SK-N-SH treated with all-trans-retinoic acid at 6 μM for 48 hours (cell line): ENCODE measurements at regions not wholly inside any gene's neighbourhood (a gene's known extent, or its start where the extent isn't known, plus 50 kb on each side); places are given as distances from the start of the nearest gene placed in this dataset.

Experiments
- ATAC-seq: fragments of 200-7000 bp; cut with Tn5 transposase; 3 replicates; pipeline ENCODE4 v1.9.1; 2020; ENCODE audit warnings: mild to moderate bottlenecking, moderate library complexity
- ARNTL ChIP-seq: fragments of 450-650 bp; formaldehyde crosslinking; IDR thresholded peaks from 2 replicates; pipeline ENCODE4 v1.5.0; 2020; ENCODE audit warnings: low read depth, mild to moderate bottlenecking, moderate library complexity, borderline replicate concordance
- BACH2 ChIP-seq: fragments of 250-450 bp; sonication (Bioruptor Pico); IDR thresholded peaks from 2 replicates; pipeline ENCODE4 v1.9.0; 2021; ENCODE audit warnings: mild to moderate bottlenecking, borderline replicate concordance
- CREB5 ChIP-seq: fragments of 250-450 bp; sonication (Bioruptor Pico); IDR thresholded peaks from 2 replicates; pipeline ENCODE4 v1.5.1; 2020; ENCODE audit warnings: low read depth, mild to moderate bottlenecking, moderate library complexity
- CSDC2 ChIP-seq: fragments of 250-450 bp; sonication (Bioruptor Pico); IDR thresholded peaks from 2 replicates; pipeline ENCODE4 v1.5.0; 2020; ENCODE audit warnings: mild to moderate bottlenecking, moderate library complexity
- CSRNP3 ChIP-seq: fragments of 250-450 bp; sonication (Bioruptor Pico); IDR thresholded peaks from 2 replicates; pipeline ENCODE4 v1.5.1; 2021; ENCODE audit warnings: mild to moderate bottlenecking, moderate library complexity
- ESRRG ChIP-seq: fragments of 250-450 bp; sonication (Bioruptor Pico); IDR thresholded peaks from 2 replicates; pipeline ENCODE4 v1.6.1; 2021; ENCODE audit warnings: mild to moderate bottlenecking
- GLIS3 ChIP-seq: fragments of 250-450 bp; sonication (Bioruptor Pico); IDR thresholded peaks from 2 replicates; pipeline ENCODE4 v1.5.0; 2020; ENCODE audit warnings: mild to moderate bottlenecking, moderate library complexity
- ISL1 ChIP-seq: fragments of 250-450 bp; sonication (Bioruptor Pico); IDR thresholded peaks from 2 replicates; pipeline ENCODE4 v2.1.2; 2022; ENCODE audit warnings: mild to moderate bottlenecking, moderate library complexity
- OSR1 ChIP-seq: fragments of 250-450 bp; sonication (Bioruptor Pico); IDR thresholded peaks from 2 replicates; pipeline ENCODE4 v1.8.0; 2022; ENCODE audit warnings: moderate library complexity, mild to moderate bottlenecking, inconsistent platforms
- PATZ1 ChIP-seq: fragments of 250-450 bp; sonication (Bioruptor Pico); IDR thresholded peaks from 2 replicates; pipeline ENCODE4 v1.8.0; 2020; ENCODE audit warnings: mild to moderate bottlenecking, moderate library complexity, borderline replicate concordance
- POU6F1 ChIP-seq: fragments of 250-450 bp; sonication (Bioruptor Pico); IDR thresholded peaks from 2 replicates; pipeline ENCODE4 v1.8.0; 2021; ENCODE audit warnings: low read depth, mild to moderate bottlenecking, moderate library complexity, borderline replicate concordance
- PPARA ChIP-seq: fragments of 250-450 bp; sonication (Bioruptor Pico); IDR thresholded peaks from 2 replicates; pipeline ENCODE4 v1.5.0; 2020; ENCODE audit warnings: mild to moderate bottlenecking, borderline replicate concordance
- RARB ChIP-seq: fragments of 250-450 bp; sonication (Bioruptor Pico); IDR thresholded peaks from 2 replicates; pipeline ENCODE4 v1.8.0; 2021; ENCODE audit warnings: mild to moderate bottlenecking, moderate library complexity
- SNAI2 ChIP-seq: fragments of 250-450 bp; sonication (Bioruptor Pico); IDR thresholded peaks from 2 replicates; pipeline ENCODE4 v1.5.0; 2020; ENCODE audit warnings: mild to moderate bottlenecking, moderate library complexity
- TCF4 ChIP-seq: fragments of 250-450 bp; sonication (Bioruptor Pico); IDR thresholded peaks from 2 replicates; pipeline ENCODE4 v1.8.0; 2021; ENCODE audit warnings: mild to moderate bottlenecking, moderate library complexity, borderline replicate concordance
- TOX ChIP-seq: fragments of 250-450 bp; sonication (Bioruptor Pico); IDR thresholded peaks from 2 replicates; pipeline ENCODE4 v1.8.0; 2021; ENCODE audit warnings: mild to moderate bottlenecking, moderate library complexity, borderline replicate concordance
- ZC3H10 ChIP-seq: fragments of 250-450 bp; sonication (Bioruptor Pico); IDR thresholded peaks from 2 replicates; pipeline ENCODE4 v1.5.1; 2021; ENCODE audit warnings: mild to moderate bottlenecking, moderate library complexity
- ZFP3 ChIP-seq: fragments of 250-450 bp; sonication (Bioruptor Pico); IDR thresholded peaks from 2 replicates; pipeline ENCODE4 v1.5.0; 2020; ENCODE audit warnings: mild to moderate bottlenecking, moderate library complexity
- ZNF565 ChIP-seq: fragments of 450-650 bp; formaldehyde crosslinking; conservative IDR thresholded peaks from 2 replicates; pipeline ENCODE4 v1.5.0; 2020; ENCODE audit warnings: low read depth, mild to moderate bottlenecking, moderate library complexity
- ZNF70 ChIP-seq: fragments of 450-650 bp; formaldehyde crosslinking; IDR thresholded peaks from 2 replicates; pipeline ENCODE4 v1.5.0; 2020; ENCODE audit warnings: mild to moderate bottlenecking, moderate library complexity
- ZNF8 ChIP-seq: fragments of 450-650 bp; formaldehyde crosslinking; IDR thresholded peaks from 2 replicates; pipeline ENCODE4 v1.5.0; 2020; ENCODE audit warnings: mild to moderate bottlenecking, moderate library complexity

- TF ChIP-seq POU6F1 (no peak), ZC3H10 (CRISPR knock-in tag) (no peak)
Measured at GRCh38 chr1:214979191-214979590, 103.3 kb upstream of the KCNK2 start (continued).

- no peak for ATAC-seq
Measured at GRCh38 chr1:214980921-214981320, 101.6 kb upstream of the KCNK2 start.

GRCh38 chr1:214983126-214983869 lies 99.2 kb upstream of the KCNK2 start:
- peak; percentile 27; the same call in 1 of the 3 replicates for ATAC-seq
- TF ChIP-seq CREB5 (no peak), BACH2 (no peak), ZNF70 (CRISPR knock-in tag) (no peak), ESRRG (CRISPR knock-in tag) (no peak), CSDC2 (CRISPR knock-in tag) (no peak), ZNF565 (CRISPR knock-in tag) (no peak), TOX (CRISPR knock-in tag) (no peak), GLIS3 (CRISPR knock-in tag) (no peak), ZNF8 (CRISPR knock-in tag) (no peak), RARB (CRISPR knock-in tag) (no peak), SNAI2 (CRISPR knock-in tag) (no peak), PPARA (no peak), TCF4 (no peak), OSR1 (CRISPR knock-in tag) (no peak)

More at GRCh38 chr1:214980921-214981320, 101.6 kb upstream of the KCNK2 start:
- TF ChIP-seq ZNF565 (CRISPR knock-in tag) (no peak), ZC3H10 (CRISPR knock-in tag) (no peak), ZFP3 (CRISPR knock-in tag) (no peak), BACH2 (no peak), CSRNP3 (CRISPR knock-in tag) (no peak), ZNF70 (CRISPR knock-in tag) (no peak), PATZ1 (CRISPR knock-in tag) (no peak), SNAI2 (CRISPR knock-in tag) (no peak), CREB5 (no peak), RARB (CRISPR knock-in tag) (no peak), ISL1 (CRISPR knock-in tag) (no peak), CSDC2 (CRISPR knock-in tag) (no peak), ZNF8 (CRISPR knock-in tag) (no peak), ARNTL (CRISPR knock-in tag) (no peak), TOX (CRISPR knock-in tag) (no peak), POU6F1 (no peak)
